ENCODE measurements at regions not wholly inside any gene's neighbourhood (a gene's known extent, or its start where the extent isn't known, plus 50 kb on each side); places are given as distances from the start of the nearest gene placed in this dataset.

GRCh38 chr1:208419746-208420420 is 175.7 kb upstream of the PLXNA2 start:
- DNase-seq (ENCODE audit: low spot score), result peak; percentile 27

- DNase-seq (ENCODE audit: low spot score), result peak; percentile 83
Observed at GRCh38 chr1:208420696-208421095, 176.5 kb upstream of the PLXNA2 start.

DNA sequence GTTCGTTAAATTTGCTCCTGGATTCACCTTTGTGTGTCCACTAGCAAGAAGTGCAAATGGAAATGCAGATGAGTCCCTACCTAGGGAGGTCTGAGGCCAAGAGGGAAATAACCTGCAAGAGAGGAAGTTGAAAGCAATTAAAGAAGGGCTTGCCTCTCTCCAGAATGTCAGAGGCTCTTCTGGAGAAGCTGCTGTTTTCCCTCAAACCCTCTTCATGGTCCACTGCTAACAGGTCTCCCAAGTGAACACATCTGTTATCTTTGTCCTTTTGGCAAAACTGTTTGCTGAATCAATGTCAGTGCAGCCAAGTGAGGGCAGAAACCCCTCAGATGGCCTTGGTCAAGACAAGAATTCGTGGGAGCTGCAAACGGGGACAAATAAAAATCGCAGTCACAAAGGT is 177.3 kb upstream of the PLXNA2 start:
- peak; percentile 65 for DNase-seq (ENCODE audit: low spot score)

GRCh38 chr1:208423526-208423925 is 179.3 kb upstream of the PLXNA2 start:
- DNase-seq (ENCODE audit: low spot score), result no peak

GRCh38 chr1:208425096-208425495 is 180.9 kb upstream of the PLXNA2 start:
- no peak for DNase-seq (ENCODE audit: low spot score)

GRCh38 chr1:208430220-208430619 is 186.0 kb upstream of the PLXNA2 start:
- DNase-seq (ENCODE audit: low spot score), result no peak

DNA sequence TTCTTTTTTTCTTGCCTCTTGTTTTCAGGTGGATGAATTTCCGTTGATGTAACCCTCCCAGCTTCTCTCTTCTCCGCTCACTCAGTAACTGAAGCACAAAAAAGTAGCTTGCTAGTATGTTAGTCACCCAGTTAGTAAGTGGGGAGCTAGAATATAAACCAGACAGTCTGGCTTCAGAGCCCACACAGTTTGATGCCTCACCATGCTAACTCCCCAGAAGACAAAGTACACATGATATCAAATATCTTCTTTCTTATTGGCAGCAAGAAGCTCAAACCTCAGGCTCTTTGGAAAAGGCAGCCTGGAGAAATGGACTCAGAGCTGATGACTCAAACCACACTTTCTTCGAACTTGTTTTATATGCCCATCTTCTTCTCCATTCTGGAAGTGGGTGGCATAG is 187.5 kb upstream of the PLXNA2 start:
- no peak for DNase-seq (ENCODE audit: low spot score)

DNA sequence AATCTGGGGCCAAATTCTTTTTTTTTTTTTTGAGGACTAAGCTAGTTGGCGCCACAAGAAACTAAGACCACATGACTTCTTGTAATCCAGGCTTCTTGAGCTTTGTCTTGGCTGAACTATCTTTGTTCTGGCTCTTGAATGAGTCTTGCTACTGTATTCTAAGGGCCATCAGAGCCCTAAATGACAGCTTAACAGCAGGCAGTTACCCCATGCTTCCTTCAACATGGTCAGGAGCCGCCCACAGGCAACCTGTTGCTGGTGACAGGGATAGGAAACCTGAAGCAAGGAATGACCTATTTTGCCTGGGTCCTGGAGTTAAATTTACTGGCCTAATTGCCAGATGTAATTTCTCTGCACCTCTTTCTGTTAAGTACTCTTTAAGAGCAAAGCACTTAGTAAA is 188.2 kb upstream of the PLXNA2 start:
- DNase-seq (ENCODE audit: low spot score), result no peak

- no peak for DNase-seq (ENCODE audit: low spot score)
Observed at GRCh38 chr1:208433086-208433485, 188.9 kb upstream of the PLXNA2 start.

DNA sequence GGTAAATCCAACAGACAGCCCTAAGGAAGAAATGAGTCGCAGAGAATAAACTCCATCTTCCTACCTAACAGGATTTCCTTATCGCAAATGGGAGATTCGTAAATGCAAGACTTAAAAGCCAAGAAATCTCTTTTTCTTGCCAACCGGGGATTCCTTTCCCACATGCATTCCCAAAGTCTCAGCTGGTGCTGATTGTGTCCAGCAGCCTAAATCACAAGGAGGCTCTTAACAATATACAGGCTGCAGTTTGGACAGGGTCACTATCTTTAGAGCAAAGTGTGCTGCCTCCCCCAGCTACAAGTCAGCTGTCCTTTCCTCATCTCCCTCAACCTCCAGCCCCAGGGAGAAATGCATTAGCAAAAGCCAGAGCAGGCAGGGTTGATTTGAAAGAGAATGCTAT is 189.8 kb upstream of the PLXNA2 start:
- DNase-seq (ENCODE audit: low spot score), result no peak

DNA sequence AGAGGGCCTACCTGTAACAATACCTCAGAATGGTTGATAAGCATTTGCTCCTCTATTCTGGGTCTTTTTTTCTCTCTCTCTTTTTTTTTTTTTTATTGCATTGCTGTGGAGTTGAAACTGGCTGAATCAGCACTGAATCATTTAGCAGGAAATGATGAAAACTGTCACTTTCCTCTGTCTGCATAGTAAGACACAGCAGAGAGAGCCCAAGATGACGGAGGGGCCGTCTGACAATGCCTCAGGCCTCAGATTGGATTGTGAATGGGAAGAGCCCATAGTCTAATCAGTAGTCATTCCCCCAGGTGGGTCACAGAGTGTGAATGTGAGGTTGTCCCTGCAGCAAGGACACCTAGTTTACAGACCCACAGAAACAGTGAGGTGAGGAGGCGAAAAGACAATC is 193.2 kb upstream of the PLXNA2 start:
- no peak for DNase-seq (ENCODE audit: low spot score)

- no peak for DNase-seq (ENCODE audit: low spot score)
Observed at GRCh38 chr1:208438112-208438699, 194.0 kb upstream of the PLXNA2 start.

GRCh38 chr1:208445758-208446203 is 201.6 kb upstream of the PLXNA2 start:
- no peak for DNase-seq (ENCODE audit: low spot score)

- no peak for DNase-seq (ENCODE audit: low spot score)
Observed at GRCh38 chr1:208446271-208446691, 202.1 kb upstream of the PLXNA2 start.

DNA sequence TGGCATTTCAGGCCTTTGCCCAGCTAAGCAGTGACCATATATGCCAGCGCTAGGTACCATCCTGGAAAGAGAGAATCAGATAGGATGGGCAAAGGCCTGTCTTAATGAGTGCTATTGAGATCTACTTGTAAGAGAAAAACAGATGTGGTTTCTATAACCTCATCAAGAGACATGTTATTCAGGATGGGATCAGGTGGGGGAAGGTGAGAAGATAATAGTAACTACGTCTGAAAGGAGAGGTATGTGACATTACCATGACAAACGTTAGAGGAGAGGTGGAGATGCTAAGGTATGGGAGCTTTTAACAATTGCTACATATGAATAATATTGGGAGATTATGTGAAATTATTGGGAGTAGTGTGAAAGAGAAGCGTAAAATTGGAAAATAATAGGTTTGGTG is 204.2 kb upstream of the PLXNA2 start:
- no peak for DNase-seq (ENCODE audit: low spot score)

DNA sequence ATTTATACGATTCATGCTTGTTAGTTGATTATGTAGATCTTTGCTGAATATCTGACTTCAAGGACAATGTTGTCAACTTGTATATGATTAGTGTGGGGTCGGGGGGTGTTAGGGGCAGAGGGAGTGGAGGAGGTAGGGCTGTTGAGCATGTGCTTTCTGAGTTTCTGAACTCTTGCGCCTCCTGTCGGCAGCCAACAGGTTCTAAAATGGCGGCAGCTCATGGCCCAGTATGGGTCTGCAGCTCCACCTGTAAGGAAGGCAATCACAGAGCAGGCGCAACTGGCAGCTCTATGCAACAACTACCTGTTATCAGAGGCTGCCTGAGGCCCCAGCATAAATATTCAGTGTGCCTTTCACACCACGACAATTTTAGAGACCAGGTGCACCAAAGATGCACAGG is 205.8 kb upstream of the PLXNA2 start:
- DNase-seq (ENCODE audit: low spot score), result peak; percentile 67

DNA sequence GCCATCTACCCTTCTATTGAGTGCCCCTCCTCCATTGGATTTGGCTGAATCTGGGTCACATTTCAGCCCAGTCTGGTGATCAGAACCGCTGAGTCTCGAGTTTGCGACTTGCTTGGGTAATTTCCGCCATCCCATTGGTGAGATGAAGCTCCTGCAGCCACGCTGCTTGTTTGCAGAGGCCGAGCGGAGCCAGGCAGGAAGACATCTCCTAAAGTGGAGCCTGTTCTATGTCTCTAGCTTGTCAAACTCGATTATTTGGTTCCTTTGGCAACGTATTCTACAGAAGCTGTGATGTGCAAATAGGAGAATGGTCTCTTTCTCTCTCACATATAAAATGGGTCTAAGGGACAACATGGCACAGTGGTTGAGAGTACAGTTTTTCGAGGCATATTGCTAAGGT is 206.8 kb upstream of the PLXNA2 start:
- DNase-seq (ENCODE audit: low spot score), result peak; percentile 94

- DNase-seq (ENCODE audit: low spot score), result no peak
Observed at GRCh38 chr1:208455821-208456220, 211.6 kb upstream of the PLXNA2 start.

DNA sequence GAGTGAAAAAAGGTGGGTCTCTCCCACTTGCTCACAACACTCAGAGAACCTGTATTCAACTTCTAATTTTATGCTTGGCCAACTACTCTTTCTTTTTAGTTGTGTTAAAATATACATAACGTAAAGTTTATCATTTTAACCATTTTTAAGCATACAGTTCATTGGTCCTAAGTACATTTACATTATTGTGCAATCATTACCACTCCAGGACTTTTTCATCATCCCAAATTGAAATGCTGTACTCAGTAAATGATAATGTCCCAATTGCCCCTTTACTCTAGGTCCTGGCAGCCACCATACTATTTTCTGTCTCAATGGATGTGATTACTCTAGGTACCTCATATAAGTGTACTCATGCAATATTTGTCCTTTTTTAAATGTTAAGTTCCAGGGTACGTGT is 212.3 kb upstream of the PLXNA2 start:
- DNase-seq (ENCODE audit: low spot score), result no peak

DNA sequence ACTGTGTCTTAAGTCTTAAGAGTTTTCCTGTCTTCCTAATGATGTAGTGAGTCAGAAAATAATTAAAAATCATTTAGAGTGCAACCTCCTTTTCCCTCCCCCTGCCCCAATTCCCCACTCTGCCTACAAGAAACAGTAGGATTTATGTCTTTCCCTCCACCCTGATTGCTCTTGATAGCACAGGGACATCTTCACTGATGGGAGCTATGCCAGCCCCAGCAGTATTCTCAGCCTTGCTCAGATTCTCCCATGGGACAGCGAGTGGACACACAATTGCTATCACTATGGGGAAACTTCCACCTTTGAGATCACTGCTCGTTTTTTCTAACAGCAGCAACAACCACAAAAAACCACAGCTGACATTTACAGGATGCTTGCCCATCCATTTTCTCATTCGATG is 216.6 kb upstream of the PLXNA2 start:
- DNase-seq (ENCODE audit: low spot score), result no peak

GRCh38 chr1:208461680-208462079 is 217.5 kb upstream of the PLXNA2 start:
- no peak for DNase-seq (ENCODE audit: low spot score)

GRCh38 chr1:208462761-208463160 is 218.6 kb upstream of the PLXNA2 start:
- DNase-seq (ENCODE audit: low spot score), result peak; percentile 86

GRCh38 chr1:208465266-208465665 is 221.1 kb upstream of the PLXNA2 start:
- DNase-seq (ENCODE audit: low spot score), result no peak

All from SK-N-DZ (cell line).